C4-2B (cell line): ENCODE measurements at regions not wholly inside any gene's neighbourhood (a gene's known extent, or its start where the extent isn't known, plus 50 kb on each side); places are given as distances from the start of the nearest gene placed in this dataset.

ENCODE experiments used
- CTCF ChIP-seq: fragments of 450-650 bp; conservative IDR thresholded peaks from 2 replicates; pipeline ENCODE4 v1.5.1; 2017; ENCODE audit warnings: mild to moderate bottlenecking
- ZFX ChIP-seq: fragments of 450-650 bp; IDR thresholded peaks from 2 replicates; pipeline ENCODE4 v1.6.1; 2017

- TF ChIP-seq CTCF: no peak
- no peak for TF ChIP-seq ZFX
These were observed 588.9 kb upstream of the NRXN1 start for GRCh38 chr2:51620796-51621195.
